Stomach (tissue), 4 donors: ENCODE measurements at regions not wholly inside any gene's neighbourhood (a gene's known extent, or its start where the extent isn't known, plus 50 kb on each side); places are given as distances from the start of the nearest gene placed in this dataset.

Source experiments
- EP300 ChIP-seq: sonication (generic); formaldehyde crosslinking; IDR thresholded peaks from one replicate; pipeline ENCODE4 v1.6.1; 2017; ENCODE audit warnings: antibody characterized with exemption
- POLR2A ChIP-seq, 4 donors: fragments of 450-650 bp; IDR thresholded peaks; one replicate each; pipeline ENCODE4 v1.6.1; 2016; ENCODE audit warnings: antibody characterized with exemption in 4 of 4, control low read depth in 2 of 4, mild to moderate bottlenecking in 1 of 4, moderate library complexity in 1 of 4
- POLR2AphosphoS5 ChIP-seq, 3 donors: sonication (generic); formaldehyde crosslinking; IDR thresholded peaks; one replicate each; pipeline ENCODE4 v1.6.1; 2016; ENCODE audit warnings: antibody characterized with exemption in 3 of 3
- TF ChIP-seq, protein P1 (sequence below), 7 experiments: fragments of 450-650 bp in 4 of 7; fragments of 200-600 bp in 3 of 7; sonication (generic) in 3 of 7; IDR thresholded peaks; one replicate each; pipeline ENCODE4 v1.5.1; 2016 to 2019; ENCODE audit warnings: antibody characterized with exemption in 7 of 7, control low read depth in 2 of 7, mild to moderate bottlenecking in 1 of 7

- TF ChIP-seq, protein P1, sequence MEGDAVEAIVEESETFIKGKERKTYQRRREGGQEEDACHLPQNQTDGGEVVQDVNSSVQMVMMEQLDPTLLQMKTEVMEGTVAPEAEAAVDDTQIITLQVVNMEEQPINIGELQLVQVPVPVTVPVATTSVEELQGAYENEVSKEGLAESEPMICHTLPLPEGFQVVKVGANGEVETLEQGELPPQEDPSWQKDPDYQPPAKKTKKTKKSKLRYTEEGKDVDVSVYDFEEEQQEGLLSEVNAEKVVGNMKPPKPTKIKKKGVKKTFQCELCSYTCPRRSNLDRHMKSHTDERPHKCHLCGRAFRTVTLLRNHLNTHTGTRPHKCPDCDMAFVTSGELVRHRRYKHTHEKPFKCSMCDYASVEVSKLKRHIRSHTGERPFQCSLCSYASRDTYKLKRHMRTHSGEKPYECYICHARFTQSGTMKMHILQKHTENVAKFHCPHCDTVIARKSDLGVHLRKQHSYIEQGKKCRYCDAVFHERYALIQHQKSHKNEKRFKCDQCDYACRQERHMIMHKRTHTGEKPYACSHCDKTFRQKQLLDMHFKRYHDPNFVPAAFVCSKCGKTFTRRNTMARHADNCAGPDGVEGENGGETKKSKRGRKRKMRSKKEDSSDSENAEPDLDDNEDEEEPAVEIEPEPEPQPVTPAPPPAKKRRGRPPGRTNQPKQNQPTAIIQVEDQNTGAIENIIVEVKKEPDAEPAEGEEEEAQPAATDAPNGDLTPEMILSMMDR (IDR thresholded peaks at IDR 0.05) = no peak
- TF ChIP-seq EP300 (no peak), POLR2A (IDR thresholded peaks at IDR 0.05) (no peak), POLR2AphosphoS5 (IDR thresholded peaks at IDR 0.05) (no peak)
Measured at GRCh38 chr6:115832786-115833185, 227.9 kb downstream of the FRK start.
